ENCODE measurements at regions not wholly inside any gene's neighbourhood (a gene's known extent, or its start where the extent isn't known, plus 50 kb on each side); places are given as distances from the start of the nearest gene placed in this dataset.

GRCh38 chr13:44195245-44195644, 178.4 kb upstream of the SERP2 start:
- BruUV-seq (replicated peaks) = no TSS peak
- no peaks in the 10 kb centered on the region for H3K9me3 ChIP-seq
- no peak for TF ChIP-seq CTCF (IDR thresholded peaks at IDR 0.05; ENCODE audit: insufficient read depth in 1 of 2, low read depth in 1 of 2, low read length in 1 of 2, severe bottlenecking in 1 of 2, unreplicated experiment in 1 of 2)
- H3K36me3 ChIP-seq (ENCODE audit: control insufficient read depth, insufficient read depth, low read length) = no peaks in the 10 kb centered on the region
- no peaks in the 10 kb centered on the region for H3K27me3 ChIP-seq (replicated peaks; ENCODE audit: control insufficient read depth, insufficient read depth, low read length)
- intact Hi-C loops (cut with micrococcal nuclease; ENCODE audit: unreplicated experiment) = no loop called here
- H3K36me3 Mint-ChIP-seq (ENCODE audit: insufficient read depth, unreplicated experiment) = peaks cover 6% of the 10 kb centered on the region
- no peak overlapping the region for H3K4me3 Mint-ChIP-seq (ENCODE audit: unreplicated experiment)
- H3K27ac Mint-ChIP-seq (ENCODE audit: unreplicated experiment) = peak overlapping the region; percentile 8
- H3K4me1 ChIP-seq = peaks cover 24% of the 10 kb centered on the region
- peaks cover 54% of the 10 kb centered on the region for H3K4me1 Mint-ChIP-seq (ENCODE audit: low read depth, unreplicated experiment)
- ChIA-PET CTCF (interaction anchor here (0.7 to 1.4 kb wide), 2 partner anchors 58 to 173 kb away, joined by 3 to 7 read pairs; no protein-coding TSS in a partner anchor), POLR2A (no interaction called here)
- H3K4me3 ChIP-seq (ENCODE audit: low read depth, low read length) = no peak overlapping the region
- DNase-seq = no peak
- H3K27me3 Mint-ChIP-seq (ENCODE audit: insufficient read depth, unreplicated experiment) = no peaks in the 10 kb centered on the region
- peaks cover 10% of the 10 kb centered on the region for H3K9me3 Mint-ChIP-seq (ENCODE audit: unreplicated experiment)

GRCh38 chr13:44196196-44196751, 177.3 kb upstream of the SERP2 start:
- no peaks in the 10 kb centered on the region for H3K27me3 Mint-ChIP-seq (ENCODE audit: insufficient read depth, unreplicated experiment)
- peaks cover 10% of the 10 kb centered on the region for H3K9me3 Mint-ChIP-seq (ENCODE audit: unreplicated experiment)
- H3K4me3 ChIP-seq (ENCODE audit: low read depth, low read length) = no peak overlapping the region
- ChIA-PET CTCF (interaction anchor here (1.4 kb wide), 1 partner anchor 172 kb away, joined by 7 read pairs; no protein-coding TSS in a partner anchor), POLR2A (no interaction called here)
- no peak for TF ChIP-seq CTCF (IDR thresholded peaks at IDR 0.05; ENCODE audit: insufficient read depth in 1 of 2, low read depth in 1 of 2, low read length in 1 of 2, severe bottlenecking in 1 of 2, unreplicated experiment in 1 of 2)
- no peak for DNase-seq
- no peak overlapping the region for H3K4me3 Mint-ChIP-seq (ENCODE audit: unreplicated experiment)
- H3K4me1 Mint-ChIP-seq (ENCODE audit: low read depth, unreplicated experiment) = peaks cover 49% of the 10 kb centered on the region
- peaks cover 24% of the 10 kb centered on the region for H3K4me1 ChIP-seq
- H3K9me3 ChIP-seq = no peaks in the 10 kb centered on the region
- H3K27ac Mint-ChIP-seq (ENCODE audit: unreplicated experiment) = peak overlapping the region; percentile 8
- peaks cover 6% of the 10 kb centered on the region for H3K36me3 Mint-ChIP-seq (ENCODE audit: insufficient read depth, unreplicated experiment)
- no peaks in the 10 kb centered on the region for H3K36me3 ChIP-seq (ENCODE audit: control insufficient read depth, insufficient read depth, low read length)
- intact Hi-C loops (cut with micrococcal nuclease; ENCODE audit: unreplicated experiment) = no loop called here
- H3K27me3 ChIP-seq (replicated peaks; ENCODE audit: control insufficient read depth, insufficient read depth, low read length) = no peaks in the 10 kb centered on the region
- BruUV-seq (replicated peaks) = TSS peak; percentile 50

- no peak for DNase-seq
- Histone ChIP-seq H3K4me1 (peaks cover 24% of the 10 kb centered on the region), H3K9me3 (no peaks in the 10 kb centered on the region), H3K27me3 (replicated peaks; ENCODE audit: control insufficient read depth, insufficient read depth, low read length) (no peaks in the 10 kb centered on the region), H3K4me3 (ENCODE audit: low read depth, low read length) (no peak overlapping the region), H3K36me3 (ENCODE audit: control insufficient read depth, insufficient read depth, low read length) (no peaks in the 10 kb centered on the region)
- no peaks in the 10 kb centered on the region for H3K27me3 Mint-ChIP-seq (ENCODE audit: insufficient read depth, unreplicated experiment)
- no peaks in the 10 kb centered on the region for H3K9me3 Mint-ChIP-seq (ENCODE audit: unreplicated experiment)
- no peak overlapping the region for H3K4me3 Mint-ChIP-seq (ENCODE audit: unreplicated experiment)
- peak overlapping the region; percentile 9 for H3K27ac Mint-ChIP-seq (ENCODE audit: unreplicated experiment)
- peaks cover 6% of the 10 kb centered on the region for H3K36me3 Mint-ChIP-seq (ENCODE audit: insufficient read depth, unreplicated experiment)
- BruUV-seq (replicated peaks) = no TSS peak
- H3K4me1 Mint-ChIP-seq (ENCODE audit: low read depth, unreplicated experiment) = peaks cover 32% of the 10 kb centered on the region
- no peak for TF ChIP-seq CTCF (IDR thresholded peaks at IDR 0.05; ENCODE audit: insufficient read depth in 1 of 2, low read depth in 1 of 2, low read length in 1 of 2, severe bottlenecking in 1 of 2, unreplicated experiment in 1 of 2)
- intact Hi-C loops (cut with micrococcal nuclease; ENCODE audit: unreplicated experiment) = no loop called here
- ChIA-PET POLR2A (no interaction called here), CTCF (interaction anchor here (0.7 kb wide), 1 partner anchor 236 kb away, joined by 3 read pairs; no protein-coding TSS in a partner anchor)
These were observed 175.5 kb upstream of the SERP2 start for GRCh38 chr13:44197791-44198770.

All from Caco-2 (cell line).